T47D (cell line): ENCODE measurements at regions not wholly inside any gene's neighbourhood (a gene's known extent, or its start where the extent isn't known, plus 50 kb on each side); places are given as distances from the start of the nearest gene placed in this dataset.
A peak's percentile ranks its signal among the peaks of the same experiment; 100 is the strongest.

Experiments
- DNase-seq, 2 experiments: peaks; one replicate each; pipeline versions ENCODE4 v3.0.0 to v3.0.0-alpha.2; 2011 to 2012; ENCODE audit warnings: low read depth in 1 of 2, low spot score in 1 of 2
- JUND ChIP-seq: IDR thresholded peaks from 2 replicates; pipeline ENCODE4 v1.6.1; 2012; ENCODE audit warnings: low read depth
- in situ Hi-C: cut with HindIII; loops from 2 replicates; pipeline ENCODE4 v1.10.0; 2016; ENCODE audit warnings: low sequenced_read_pairs, low pct_unique_long_range_greater_than_20kb

GRCh38 chr13:30121666-30122065, 185.7 kb downstream of the KATNAL1 start:
- DNase-seq: no peak
- in situ Hi-C loops: no loop called here
- TF ChIP-seq JUND: no peak

- in situ Hi-C loops: no loop called here
- no peak for DNase-seq
- no peak for TF ChIP-seq JUND
Observed at GRCh38 chr13:30121244-30121643, 186.1 kb downstream of the KATNAL1 start.

GRCh38 chr13:30120133-30120822, 187.1 kb downstream of the KATNAL1 start:
- in situ Hi-C loops: no loop called here
- no peak for TF ChIP-seq JUND
- no peak for DNase-seq

- in situ Hi-C loops: no loop called here
- TF ChIP-seq JUND: no peak
- no peak for DNase-seq
Observed at GRCh38 chr13:30119476-30119875, 187.9 kb downstream of the KATNAL1 start.

- in situ Hi-C loops: no loop called here
- TF ChIP-seq JUND: no peak
- DNase-seq: no peak
Observed at GRCh38 chr13:30116379-30116778, 191.0 kb downstream of the KATNAL1 start.

- DNase-seq: no peak
- in situ Hi-C loops: no loop called here
Observed at GRCh38 chr13:30115257-30115600, 192.1 kb downstream of the KATNAL1 start.

GRCh38 chr13:30114571-30115256, 192.6 kb downstream of the KATNAL1 start:
- peak; percentile 41 to 84 for DNase-seq
- TF ChIP-seq JUND: no peak
- in situ Hi-C loops: no loop called here

More at GRCh38 chr13:30115257-30115600, 192.1 kb downstream of the KATNAL1 start:
- TF ChIP-seq JUND: no peak

GRCh38 chr13:30113983-30114570, 193.3 kb downstream of the KATNAL1 start:
- in situ Hi-C loops: no loop called here
- no peak for TF ChIP-seq JUND
- no peak for DNase-seq

- DNase-seq: no peak
- no peak for TF ChIP-seq JUND
- in situ Hi-C loops: no loop called here
Observed at GRCh38 chr13:30113551-30113950, 193.8 kb downstream of the KATNAL1 start.

- in situ Hi-C loops: no loop called here
- DNase-seq: peak in 1 of 2 experiments; percentile 77
- TF ChIP-seq JUND: no peak
Observed at GRCh38 chr13:30112602-30113435, 194.5 kb downstream of the KATNAL1 start.

GRCh38 chr13:30111810-30112209, 195.5 kb downstream of the KATNAL1 start:
- TF ChIP-seq JUND: no peak
- peak in 1 of 2 experiments; percentile 19 for DNase-seq
- in situ Hi-C loops: no loop called here

- in situ Hi-C loops: no loop called here
- no peak for DNase-seq
- TF ChIP-seq JUND: no peak
Observed at GRCh38 chr13:30110301-30111070, 196.9 kb downstream of the KATNAL1 start.
